Keratinocyte (primary cell): ENCODE measurements at regions not wholly inside any gene's neighbourhood (a gene's known extent, or its start where the extent isn't known, plus 50 kb on each side); places are given as distances from the start of the nearest gene placed in this dataset.

Experiments used
- DNase-seq: peaks from one replicate; pipeline ENCODE4 v3.0.0-alpha.2; 2011; ENCODE audit warnings: low read depth, missing footprints, low spot score
- FAIRE-seq: peaks from 2 replicates; lab custom pipeline; 2011; peaks lifted over from hg19 to GRCh38; lab: Jason Lieb, UNC
- H2AFZ ChIP-seq: 2 replicates; pipeline ENCODE4 v1.6.0; 2012; ENCODE audit warnings: low read length, control low read depth, inconsistent platforms; ENCODE audit not compliant: control insufficient read depth
- H3K27ac ChIP-seq: 2 replicates; pipeline ENCODE4 v1.5.1; 2011; ENCODE audit warnings: low read length; ENCODE audit not compliant: control insufficient read depth, insufficient read depth
- H3K27me3 ChIP-seq: 3 replicates; pipeline ENCODE4 v1.6.0; 2011; ENCODE audit warnings: low read length; ENCODE audit not compliant: control insufficient read depth, insufficient read depth; ENCODE audit errors: extremely low read depth
- H3K36me3 ChIP-seq, 2 experiments: 2 replicates in 1 of 2; 3 replicates in 1 of 2; pipeline ENCODE4 v1.5.1; 2011; ENCODE audit warnings: low read length in 2 of 2, mild to moderate bottlenecking in 1 of 2; ENCODE audit not compliant: control insufficient read depth in 2 of 2, insufficient read depth in 2 of 2; ENCODE audit errors: extremely low read depth in 1 of 2
- H3K4me1 ChIP-seq: 3 replicates; pipeline ENCODE4 v1.5.1; 2011; ENCODE audit warnings: low read length; ENCODE audit not compliant: control insufficient read depth, insufficient read depth; ENCODE audit errors: extremely low read depth
- H3K4me2 ChIP-seq: 3 replicates; pipeline ENCODE4 v1.6.0; 2011; ENCODE audit warnings: low read depth, low read length; ENCODE audit not compliant: control insufficient read depth, insufficient read depth; ENCODE audit errors: extremely low read depth
- H3K4me3 ChIP-seq, 3 experiments: fragments of 200-600 bp in 1 of 3; sonication (generic) in 1 of 3; 2 replicates in 2 of 3; 3 replicates in 1 of 3; pipeline ENCODE4 v1.5.1; 2011 to 2016; ENCODE audit warnings: low read length in 3 of 3, mild to moderate bottlenecking in 3 of 3, control low read depth in 2 of 3, inconsistent platforms in 1 of 3, low read depth in 1 of 3, mixed read lengths in 1 of 3, mixed run types in 1 of 3, moderate library complexity in 1 of 3; ENCODE audit not compliant: control insufficient read depth in 2 of 3, insufficient read depth in 2 of 3; ENCODE audit errors: extremely low read depth in 1 of 3
- H3K79me2 ChIP-seq: 2 replicates; pipeline ENCODE4 v1.6.0; 2012; ENCODE audit warnings: low read length; ENCODE audit not compliant: control insufficient read depth, insufficient read depth
- H3K9ac ChIP-seq: 3 replicates; pipeline ENCODE4 v1.6.0; 2011; ENCODE audit warnings: low read length; ENCODE audit not compliant: control insufficient read depth, insufficient read depth; ENCODE audit errors: extremely low read depth
- H3K9me1 ChIP-seq: 3 replicates; pipeline ENCODE4 v1.6.0; 2011; ENCODE audit warnings: low read length; ENCODE audit not compliant: control insufficient read depth, insufficient read depth; ENCODE audit errors: extremely low read depth
- H3K9me3 ChIP-seq: 2 replicates; pipeline ENCODE4 v1.5.1; 2012; ENCODE audit warnings: low read depth, low read length; ENCODE audit not compliant: control insufficient read depth
- H4K20me1 ChIP-seq: 3 replicates; pipeline ENCODE4 v1.6.0; 2011; ENCODE audit warnings: low read length; ENCODE audit not compliant: control insufficient read depth, insufficient read depth; ENCODE audit errors: extremely low read depth
- EZH2 ChIP-seq: IDR thresholded peaks from one replicate; pipeline ENCODE4 v1.6.1; 2012; ENCODE audit warnings: inconsistent platforms, mild to moderate bottlenecking, low read length, moderate library complexity
- dilution Hi-C: fragments of 300-500 bp; cut with MboI; formaldehyde crosslinking; loops from one replicate; pipeline ENCODE4 v1.7.0; 2020; ENCODE audit warnings: low sequenced_read_pairs; ENCODE audit not compliant: extremely low pct_ligation_motif_present
- TF ChIP-seq, protein P1 (sequence below), 3 experiments: IDR thresholded peaks in 1 of 3; conservative IDR thresholded peaks in 1 of 3; optimal IDR thresholded peaks in 1 of 3; 2 replicates in 2 of 3; 3 replicates in 1 of 3; pipeline versions ENCODE3 to v1.5.1; 2011; ENCODE audit warnings: low read length in 3 of 3, mild to moderate bottlenecking in 3 of 3, moderate library complexity in 2 of 3, control low read depth in 1 of 3, inconsistent platforms in 1 of 3; ENCODE audit not compliant: insufficient read depth in 2 of 3; ENCODE audit errors: extremely low read depth in 1 of 3

DNA sequence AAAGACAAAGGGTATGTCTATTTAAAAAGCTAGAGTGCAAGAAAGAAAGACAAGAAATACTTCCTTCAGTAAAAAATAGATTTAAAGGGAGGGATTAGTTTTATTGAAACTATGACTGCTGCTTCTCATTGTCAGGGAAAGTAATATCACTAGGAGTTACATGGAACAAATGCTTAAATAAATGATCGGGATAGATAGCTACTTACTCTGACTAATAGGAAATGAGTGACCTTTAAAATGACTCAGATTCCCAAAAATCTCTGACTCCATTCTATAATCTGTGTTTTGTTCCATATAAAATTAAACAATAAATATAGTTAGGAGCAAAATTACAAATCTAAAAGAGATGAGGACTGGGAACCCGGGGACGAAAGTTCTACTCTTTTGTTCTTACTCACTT is 669.3 kb downstream of the NR4A2 start:
- FAIRE-seq (no peak), DNase-seq (no peak)
- H3K9me1 ChIP-seq: no peaks in the 10 kb centered on the region
- no peaks in the 10 kb centered on the region for H3K36me3 ChIP-seq
- TF ChIP-seq, protein P1, sequence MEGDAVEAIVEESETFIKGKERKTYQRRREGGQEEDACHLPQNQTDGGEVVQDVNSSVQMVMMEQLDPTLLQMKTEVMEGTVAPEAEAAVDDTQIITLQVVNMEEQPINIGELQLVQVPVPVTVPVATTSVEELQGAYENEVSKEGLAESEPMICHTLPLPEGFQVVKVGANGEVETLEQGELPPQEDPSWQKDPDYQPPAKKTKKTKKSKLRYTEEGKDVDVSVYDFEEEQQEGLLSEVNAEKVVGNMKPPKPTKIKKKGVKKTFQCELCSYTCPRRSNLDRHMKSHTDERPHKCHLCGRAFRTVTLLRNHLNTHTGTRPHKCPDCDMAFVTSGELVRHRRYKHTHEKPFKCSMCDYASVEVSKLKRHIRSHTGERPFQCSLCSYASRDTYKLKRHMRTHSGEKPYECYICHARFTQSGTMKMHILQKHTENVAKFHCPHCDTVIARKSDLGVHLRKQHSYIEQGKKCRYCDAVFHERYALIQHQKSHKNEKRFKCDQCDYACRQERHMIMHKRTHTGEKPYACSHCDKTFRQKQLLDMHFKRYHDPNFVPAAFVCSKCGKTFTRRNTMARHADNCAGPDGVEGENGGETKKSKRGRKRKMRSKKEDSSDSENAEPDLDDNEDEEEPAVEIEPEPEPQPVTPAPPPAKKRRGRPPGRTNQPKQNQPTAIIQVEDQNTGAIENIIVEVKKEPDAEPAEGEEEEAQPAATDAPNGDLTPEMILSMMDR (optimal IDR thresholded peaks at IDR 0.05 in 1 of 3, IDR thresholded peaks at IDR 0.05 in 1 of 3, conservative IDR thresholded peaks at IDR 0.05 in 1 of 3; ENCODE audit: extremely low read depth in 1 of 3, insufficient read depth in 2 of 3, low read length in 3 of 3): no peak
- TF ChIP-seq EZH2: no peak
- no peaks in the 10 kb centered on the region for H4K20me1 ChIP-seq
- no peak overlapping the region for H2AFZ ChIP-seq
- H3K4me2 ChIP-seq: no peak overlapping the region
- H3K9me3 ChIP-seq: no peaks in the 10 kb centered on the region
- H3K27me3 ChIP-seq: no peaks in the 10 kb centered on the region
- H3K9ac ChIP-seq: no peak overlapping the region
- H3K27ac ChIP-seq: no peak overlapping the region
- H3K4me1 ChIP-seq: no peaks in the 10 kb centered on the region
- H3K4me3 ChIP-seq: no peak overlapping the region
- no peaks in the 10 kb centered on the region for H3K79me2 ChIP-seq
- dilution Hi-C loops: no loop called here

DNA sequence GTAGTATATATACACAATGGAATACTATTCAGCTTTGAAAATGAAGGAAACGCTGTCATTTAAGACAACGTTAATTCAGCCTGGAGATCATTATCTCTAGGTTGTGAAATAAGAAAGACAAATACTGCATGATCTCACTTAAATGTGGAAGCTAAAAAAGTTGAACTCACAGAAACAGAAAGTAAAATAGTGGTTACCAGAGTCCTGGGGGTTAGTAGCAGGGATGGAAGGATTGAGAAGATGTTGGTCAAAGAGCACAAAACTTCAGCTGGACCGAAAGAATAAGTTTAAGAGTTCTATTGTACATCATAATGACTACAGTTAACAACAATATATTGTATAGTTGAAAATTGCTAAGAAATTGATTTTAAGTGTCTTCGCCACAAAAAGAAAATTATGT is 670.3 kb downstream of the NR4A2 start:
- Histone ChIP-seq H3K79me2 (no peaks in the 10 kb centered on the region), H3K9me1 (no peaks in the 10 kb centered on the region), H3K9ac (no peak overlapping the region), H3K36me3 (no peaks in the 10 kb centered on the region), H2AFZ (no peak overlapping the region), H3K4me3 (no peak overlapping the region), H4K20me1 (no peaks in the 10 kb centered on the region), H3K27me3 (no peaks in the 10 kb centered on the region), H3K4me1 (no peaks in the 10 kb centered on the region), H3K4me2 (no peak overlapping the region), H3K27ac (no peak overlapping the region), H3K9me3 (no peaks in the 10 kb centered on the region)
- TF ChIP-seq EZH2: no peak
- TF ChIP-seq, protein P1 (optimal IDR thresholded peaks at IDR 0.05 in 1 of 3, IDR thresholded peaks at IDR 0.05 in 1 of 3, conservative IDR thresholded peaks at IDR 0.05 in 1 of 3; ENCODE audit: extremely low read depth in 1 of 3, insufficient read depth in 2 of 3, low read length in 3 of 3): no peak
- DNase-seq (no peak), FAIRE-seq (no peak)
- dilution Hi-C loops: no loop called here
